HL-60 (cell line): ENCODE measurements at regions not wholly inside any gene's neighbourhood (a gene's known extent, or its start where the extent isn't known, plus 50 kb on each side); places are given as distances from the start of the nearest gene placed in this dataset.

ENCODE experiments used
- DNase-seq, 2 experiments: peaks; one replicate each; pipeline ENCODE4 v3.0.0-alpha.2; 2010 to 2020; ENCODE audit warnings: low read depth in 1 of 2, low spot score in 1 of 2
- H3K27ac ChIP-seq: fragments of 250-450 bp; sonication (Bioruptor Pico); replicated peaks from 2 replicates; pipeline ENCODE4 v1.5.1; 2020; ENCODE audit warnings: mild to moderate bottlenecking, moderate library complexity
- H3K27me3 ChIP-seq: fragments of 250-450 bp; sonication (Bioruptor Pico); 2 replicates; pipeline ENCODE4 v1.5.1; 2021; ENCODE audit warnings: mild to moderate bottlenecking, moderate library complexity; ENCODE audit not compliant: insufficient read depth, poor library complexity, severe bottlenecking
- H3K4me3 ChIP-seq: replicated peaks from 2 replicates; pipeline ENCODE4 v1.5.1; 2011; ENCODE audit warnings: mild to moderate bottlenecking, control low read depth, low read length; ENCODE audit not compliant: insufficient read depth
- CTCF ChIP-seq: IDR thresholded peaks from one replicate; pipeline ENCODE4 v1.5.1; 2011; ENCODE audit warnings: low read length, control low read depth, inconsistent platforms; ENCODE audit not compliant: insufficient read depth
- GABPA ChIP-seq: IDR thresholded peaks from 2 replicates; pipeline ENCODE4 v1.6.1; 2012; ENCODE audit warnings: low read depth
- POLR2AphosphoS5 ChIP-seq: IDR thresholded peaks from 2 replicates; pipeline ENCODE4 v1.6.1; 2012; ENCODE audit warnings: low read depth
- REST ChIP-seq: IDR thresholded peaks from 2 replicates; pipeline ENCODE4 v1.6.1; 2012; ENCODE audit warnings: low read depth; ENCODE audit not compliant: insufficient replicate concordance
- SPI1 ChIP-seq: IDR thresholded peaks from 2 replicates; pipeline ENCODE4 v1.6.1; 2012; ENCODE audit warnings: low read depth, mild to moderate bottlenecking, borderline replicate concordance

- H3K4me3 ChIP-seq = no peak overlapping the region
- H3K27me3 ChIP-seq = no peaks in the 10 kb centered on the region
- DNase-seq = no peak
- no peak overlapping the region for H3K27ac ChIP-seq
- no peak for TF ChIP-seq REST
These were observed 436.7 kb downstream of the ZSWIM6 start for GRCh38 chr5:61768692-61769281.

- Histone ChIP-seq H3K27ac (no peak overlapping the region), H3K4me3 (no peak overlapping the region), H3K27me3 (no peaks in the 10 kb centered on the region)
- DNase-seq = no peak
- TF ChIP-seq REST (no peak), POLR2AphosphoS5 (no peak), SPI1 (no peak), CTCF (no peak), GABPA (no peak)
These were observed 439.0 kb downstream of the ZSWIM6 start for GRCh38 chr5:61771062-61771461.

- Histone ChIP-seq H3K27ac (no peak overlapping the region), H3K4me3 (no peak overlapping the region), H3K27me3 (no peaks in the 10 kb centered on the region)
- TF ChIP-seq SPI1 (no peak), GABPA (no peak), REST (no peak), CTCF (no peak), POLR2AphosphoS5 (no peak)
- DNase-seq = no peak
These were observed 439.8 kb downstream of the ZSWIM6 start for GRCh38 chr5:61771808-61772207.
